GM12878 (cell line): ENCODE measurements at regions not wholly inside any gene's neighbourhood (a gene's known extent, or its start where the extent isn't known, plus 50 kb on each side); places are given as distances from the start of the nearest gene placed in this dataset.

Experiments
- CREB1 ChIP-seq: IDR thresholded peaks from 2 replicates; pipeline ENCODE4 v1.6.1; 2012; ENCODE audit warnings: low read depth, mild to moderate bottlenecking, inconsistent platforms
- CTCF ChIP-seq, 3 experiments: IDR thresholded peaks in 2 of 3; conservative IDR thresholded peaks in 1 of 3; 2 replicates each; pipeline ENCODE4 v1.5.1; 2011; ENCODE audit warnings: low read depth in 3 of 3, low read length in 3 of 3, mild to moderate bottlenecking in 3 of 3, control low read depth in 2 of 3, moderate library complexity in 2 of 3, inconsistent platforms in 1 of 3, mixed read lengths in 1 of 3; ENCODE audit not compliant: control insufficient read depth in 2 of 3, insufficient read depth in 1 of 3; ENCODE audit errors: extremely low read depth in 1 of 3
- POLR2A ChIP-seq: IDR thresholded peaks from 2 replicates; pipeline ENCODE4 v1.6.1; 2011; ENCODE audit warnings: low read depth, mild to moderate bottlenecking, low read length
- POLR2AphosphoS5 ChIP-seq: IDR thresholded peaks from 2 replicates; pipeline ENCODE4 v1.6.1; 2011; ENCODE audit warnings: mild to moderate bottlenecking, low read length, inconsistent platforms
- RCOR1 ChIP-seq: conservative IDR thresholded peaks from 2 replicates; pipeline ENCODE4 v1.6.1; 2012; ENCODE audit warnings: low read depth, low read length, improper control_type of control experiment
- SRF ChIP-seq, 2 experiments: IDR thresholded peaks; 2 replicates each; pipeline ENCODE4 v1.6.1; 2011; ENCODE audit warnings: low read depth in 2 of 2, low read length in 2 of 2, mild to moderate bottlenecking in 1 of 2, moderate library complexity in 1 of 2

GRCh38 chr1:189046127-189046526, 1431.5 kb downstream of the BRINP3 start:
- TF ChIP-seq RCOR1 (no peak), POLR2A (no peak), CTCF (IDR thresholded peaks at IDR 0.05 in 2 of 3, conservative IDR thresholded peaks at IDR 0.05 in 1 of 3; ENCODE audit: control insufficient read depth in 2 of 3, extremely low read depth in 1 of 3, insufficient read depth in 1 of 3, low read depth in 3 of 3, low read length in 3 of 3) (no peak), SRF (IDR thresholded peaks at IDR 0.05; ENCODE audit: low read depth in 2 of 2, low read length in 2 of 2) (no peak), CREB1 (no peak), POLR2AphosphoS5 (no peak)
